HepG2 (cell line): ENCODE measurements at regions not wholly inside any gene's neighbourhood (a gene's known extent, or its start where the extent isn't known, plus 50 kb on each side); places are given as distances from the start of the nearest gene placed in this dataset.

Source experiments
- ATAC-seq: fragments of 200-7000 bp; cut with Tn5 transposase; 3 replicates; pipeline ENCODE4 v1.9.1; 2020; ENCODE audit warnings: mild to moderate bottlenecking, moderate library complexity
- BruUV-seq: library from RNA; stranded (reverse); fragments of 400-500 nt; replicated peaks from 2 replicates; lab custom pipeline; 2021; lab: Mats Ljungman, UMichigan
- CTCF ChIA-PET: fragments of 300-600 bp; formaldehyde crosslinking; extraction: SDS; loops from one replicate; lab custom pipeline; 2021; ENCODE audit warnings: low total read pairs, inconsistent platforms, low intra/inter-chr PET ratio; lab: Yijun Ruan, JAX
- POLR2A ChIA-PET: fragments of 350-600 bp; sonication (Branson Sonifier 250); formaldehyde crosslinking; loops from one replicate; lab custom pipeline; 2020; ENCODE audit warnings: antibody characterized with exemption, inconsistent platforms; lab: Yijun Ruan, JAX
- DNase-seq: peaks from one replicate; pipeline ENCODE4 v3.0.0-alpha.2; 2015; ENCODE audit warnings: low spot score
- FAIRE-seq: peaks from 3 replicates; lab custom pipeline; 2011; peaks lifted over from hg19 to GRCh38; lab: Jason Lieb, UNC
- H2AFZ ChIP-seq: one replicate; pipeline ENCODE4 v1.6.1; 2011; ENCODE audit warnings: low read length, inconsistent platforms
- H3K27ac ChIP-seq: fragments of 300-600 bp; 3 replicates; pipeline ENCODE4 v1.8.0; 2011; ENCODE audit warnings: mixed run types, mild to moderate bottlenecking, mixed read lengths, low read length, inconsistent platforms; ENCODE audit not compliant: insufficient read depth; ENCODE audit errors: extremely low read length
- H3K27me3 ChIP-seq, 2 experiments: fragments of 200-600 bp in 1 of 2; 2 replicates in 1 of 2; 3 replicates in 1 of 2; pipeline versions ENCODE4 v1.6.0 to v1.8.0; 2011; ENCODE audit warnings: low read length in 2 of 2, mild to moderate bottlenecking in 2 of 2, moderate library complexity in 2 of 2, inconsistent platforms in 1 of 2; ENCODE audit not compliant: insufficient read depth in 2 of 2, control insufficient read depth in 1 of 2
- H3K36me3 ChIP-seq, 2 experiments: fragments of 200-600 bp in 1 of 2; replicated peaks in 1 of 2; 2 replicates in 1 of 2; 3 replicates in 1 of 2; pipeline versions ENCODE4 v1.5.1 to v1.8.0; 2011; ENCODE audit warnings: low read length in 2 of 2, inconsistent platforms in 1 of 2; ENCODE audit not compliant: insufficient read depth in 2 of 2, control insufficient read depth in 1 of 2
- H3K4me1 ChIP-seq: 2 replicates; pipeline ENCODE4 v1.5.1; 2012; ENCODE audit warnings: low read length, inconsistent platforms; ENCODE audit not compliant: insufficient read depth
- H3K4me2 ChIP-seq: 2 replicates; pipeline ENCODE4 v1.6.0; 2011; ENCODE audit warnings: low read depth, low read length, inconsistent platforms
- H3K4me3 ChIP-seq, 3 experiments: fragments of 200-600 bp in 1 of 3; sonication (generic), shearing (Covaris generic) in 1 of 3; replicated peaks in 1 of 3; 2 replicates each; pipeline ENCODE4 v1.5.1; 2011 to 2016; ENCODE audit warnings: low read length in 3 of 3, inconsistent platforms in 2 of 3, low read depth in 2 of 3, mild to moderate bottlenecking in 2 of 3, control low read depth in 1 of 3, mixed read lengths in 1 of 3; ENCODE audit not compliant: insufficient read depth in 1 of 3
- H3K79me2 ChIP-seq: one replicate; pipeline ENCODE4 v1.6.1; 2011; ENCODE audit warnings: low read length, inconsistent platforms; ENCODE audit not compliant: insufficient read depth
- H3K9ac ChIP-seq: 2 replicates; pipeline ENCODE4 v1.6.0; 2011; ENCODE audit warnings: mild to moderate bottlenecking, low read depth, low read length, inconsistent platforms; ENCODE audit not compliant: insufficient read depth
- H3K9me3 ChIP-seq: 2 replicates; pipeline ENCODE4 v1.5.1; 2012; ENCODE audit warnings: mild to moderate bottlenecking, low read length
- H4K20me1 ChIP-seq: 2 replicates; pipeline ENCODE4 v1.6.0; 2011; ENCODE audit warnings: inconsistent platforms, mild to moderate bottlenecking, low read length, moderate library complexity; ENCODE audit not compliant: insufficient read depth
- ATF4 ChIP-seq, 2 experiments: fragments of 450-650 bp in 1 of 2; sonication (generic) in 1 of 2; formaldehyde crosslinking; IDR thresholded peaks; 2 replicates each; pipeline versions ENCODE4 v1.5.0 to v1.8.0; 2020 to 2022; ENCODE audit warnings: mild to moderate bottlenecking in 1 of 2, missing genetic modification reagents in 1 of 2
- BRF2 ChIP-seq: sonication (generic); formaldehyde crosslinking; IDR thresholded peaks from 2 replicates; pipeline ENCODE4 v1.8.1; 2022; ENCODE audit warnings: mild to moderate bottlenecking, missing genetic modification reagents
- HES4 ChIP-seq: sonication (generic); formaldehyde crosslinking; IDR thresholded peaks from 2 replicates; pipeline ENCODE4 v1.9.0; 2021; ENCODE audit warnings: mild to moderate bottlenecking, missing genetic modification reagents, borderline replicate concordance
- SIX4 ChIP-seq: sonication (generic); formaldehyde crosslinking; IDR thresholded peaks from 2 replicates; pipeline ENCODE4 v1.4.0; 2020; ENCODE audit warnings: missing genetic modification reagents
- SMYD3 ChIP-seq: sonication (generic); formaldehyde crosslinking; IDR thresholded peaks from 2 replicates; pipeline ENCODE4 v1.8.1; 2023; ENCODE audit warnings: mild to moderate bottlenecking, missing genetic modification reagents
- ZBTB8A ChIP-seq: sonication (generic); formaldehyde crosslinking; IDR thresholded peaks from 2 replicates; pipeline ENCODE4 v1.4.0; 2020; ENCODE audit warnings: mild to moderate bottlenecking, low read depth, missing genetic modification reagents, borderline replicate concordance
- ZSCAN31 ChIP-seq: sonication (generic); formaldehyde crosslinking; IDR thresholded peaks from 2 replicates; pipeline ENCODE4 v1.5.0; 2020; ENCODE audit warnings: low read depth, mild to moderate bottlenecking, missing genetic modification reagents
- WGBS: methylation state at CpG from one replicate; pipeline ENCODE4 v1.1.6; 2017; ENCODE audit warnings: low lambda C conversion rate; 5-methylcytosine and 5-hydroxymethylcytosine counted together
- in situ Hi-C: cut with HindIII; loops from 2 replicates; pipeline ENCODE4 v1.10.0; 2017; ENCODE audit warnings: low pct_unique_long_range_greater_than_20kb; ENCODE audit not compliant: extremely low pct_ligation_motif_present
- intact Hi-C: fragments of 100-400 bp; cut with micrococcal nuclease; formaldehyde crosslinking; loops from one replicate; pipeline ENCODE4 v1.10.0; 2022; ENCODE audit not compliant: unreplicated experiment

- no peak for TF ChIP-seq ATF4 (CRISPR knock-in tag; IDR thresholded peaks at IDR 0.05)
- no peak for TF ChIP-seq ZBTB8A
- TF ChIP-seq, all 625 proteins: peak for 0
Measured at GRCh38 chr11:92154611-92155010, 70.0 kb upstream of the FAT3 start (continued).

GRCh38 chr11:92154110-92154509 lies 70.5 kb upstream of the FAT3 start:
- in situ Hi-C loops (no loop called here), intact Hi-C loops (loop anchor here (10.0 kb wide), 1 partner anchor 731 kb away; no protein-coding TSS in a partner anchor)
- WGBS: 3% methylated on average over 2 of the region's 2 CpGs
- CTCF ChIA-PET: no interaction called here
- Histone ChIP-seq H3K4me1 (no peaks in the 10 kb centered on the region), H3K9me3 (no peaks in the 10 kb centered on the region), H2AFZ (no peak overlapping the region), H3K79me2 (no peaks in the 10 kb centered on the region), H3K36me3 (no peaks in the 10 kb centered on the region), H3K9ac (no peak overlapping the region), H3K4me2 (no peak overlapping the region)
- POLR2A ChIA-PET: no interaction called here
- ATAC-seq: no peak
- BruUV-seq: no TSS peak
- TF ChIP-seq HES4 (CRISPR knock-in tag): no peak
- no peak for TF ChIP-seq BRF2 (CRISPR knock-in tag)
- no peak for TF ChIP-seq SMYD3
- TF ChIP-seq ZSCAN31: no peak
- TF ChIP-seq SIX4 (CRISPR knock-in tag): no peak
- TF ChIP-seq, all 625 proteins: peak for 0
- FAIRE-seq: no peak
- H4K20me1 ChIP-seq: no peaks in the 10 kb centered on the region
- no peaks in the 10 kb centered on the region for H3K27me3 ChIP-seq
- no peak for DNase-seq
- no peak overlapping the region for H3K27ac ChIP-seq
- no peak overlapping the region for H3K4me3 ChIP-seq
